Body of pancreas (tissue), 4 donors: ENCODE measurements at regions not wholly inside any gene's neighbourhood (a gene's known extent, or its start where the extent isn't known, plus 50 kb on each side); places are given as distances from the start of the nearest gene placed in this dataset.

Experiments used
- ATAC-seq: fragments of 150-250 bp; one replicate; pipeline ENCODE4 v1.9.1; 2016
- DNase-seq, 4 donors: peaks; one replicate each; pipeline ENCODE4 v3.0.0-alpha.2; 2019
- H3K27ac ChIP-seq, 4 donors: fragments of 200-600 bp; sonication (generic); 1 replicate in 3 of 4; 2 replicates in 1 of 4; pipeline versions ENCODE4 v1.5.1 to v1.6.1; 2016 to 2019; ENCODE audit warnings: mild to moderate bottlenecking in 1 of 4, mixed read lengths in 1 of 4, moderate library complexity in 1 of 4
- H3K27me3 ChIP-seq, 2 donors: fragments of 200-600 bp; sonication (generic); one replicate each; pipeline ENCODE4 v1.6.0; 2016; ENCODE audit warnings: mild to moderate bottlenecking in 1 of 2
- H3K36me3 ChIP-seq, 2 donors: fragments of 200-600 bp; sonication (generic); replicated peaks in 1 of 2; 2 replicates each; pipeline ENCODE4 v1.5.1; 2016; ENCODE audit warnings: low read depth in 2 of 2; ENCODE audit not compliant: insufficient read depth in 1 of 2
- H3K4me1 ChIP-seq: fragments of 200-600 bp; sonication (generic); one replicate; pipeline ENCODE4 v1.6.0; 2016
- H3K4me3 ChIP-seq, 2 donors: fragments of 200-600 bp; sonication (generic); 1 replicate in 1 of 2; 2 replicates in 1 of 2; pipeline ENCODE4 v1.5.1; 2016 to 2019
- H3K9me3 ChIP-seq, 3 donors: fragments of 200-600 bp; sonication (generic); 1 replicate in 2 of 3; 2 replicates in 1 of 3; pipeline ENCODE4 v1.5.1; 2016
- CTCF ChIP-seq, 7 experiments: fragments of 450-650 bp in 4 of 7; fragments of 200-600 bp in 3 of 7; sonication (generic) in 3 of 7; IDR thresholded peaks; one replicate each; pipeline ENCODE4 v1.5.1; 2016 to 2019; ENCODE audit warnings: antibody characterized with exemption in 7 of 7
- POLR2A ChIP-seq, 3 donors: fragments of 450-650 bp; IDR thresholded peaks; one replicate each; pipeline ENCODE4 v1.6.1; 2016; ENCODE audit warnings: antibody characterized with exemption in 3 of 3, mild to moderate bottlenecking in 2 of 3
- WGBS, 2 donors: methylation state at CpG; one replicate each; pipeline ENCODE4 v1.1.5; 2017; 5-methylcytosine and 5-hydroxymethylcytosine counted together
- intact Hi-C: fragments of 100-400 bp; cut with DNase I; formaldehyde crosslinking; loops from one replicate; pipeline ENCODE4 v1.15.1; 2023

GRCh38 chr5:10057356-10057755, 192.3 kb downstream of the ATPSCKMT start:
- 46 to 54% methylated on average over 7 of the region's 7 CpGs for WGBS, 2 donors

DNA sequence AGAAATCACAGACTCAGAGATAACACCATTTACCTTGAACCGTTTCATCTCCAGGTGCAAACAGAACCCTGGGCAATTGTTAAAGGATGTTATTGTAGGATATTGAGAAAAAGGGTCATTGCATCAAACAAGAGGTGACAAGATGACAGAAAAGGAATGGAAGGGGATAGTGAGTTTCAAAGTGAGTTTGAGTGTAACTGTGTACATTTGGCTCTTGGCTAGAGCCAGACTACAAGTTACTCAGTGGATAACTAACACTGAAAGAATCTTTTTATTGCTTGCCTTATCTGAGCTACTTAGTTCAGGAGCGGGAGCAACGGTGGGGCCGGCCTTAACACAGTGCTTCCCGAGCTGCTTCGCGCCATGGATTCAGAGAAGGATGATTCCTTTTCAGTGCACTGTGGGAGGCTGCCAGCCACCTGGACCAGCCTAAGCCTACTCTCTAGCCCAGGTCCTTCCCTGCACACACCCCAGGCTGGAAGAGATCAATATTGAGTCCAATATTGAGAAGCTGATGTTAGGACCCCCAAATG, 193.4 kb downstream of the ATPSCKMT start:
- WGBS, 2 donors = 13 to 24% methylated on average over 4 to 7 of the region's 7 CpGs
- no peak for ATAC-seq
- H3K4me1 ChIP-seq = no peaks in the 10 kb centered on the region
- no peaks in the 10 kb centered on the region for H3K36me3 ChIP-seq
- intact Hi-C loops = no loop called here
- TF ChIP-seq CTCF (IDR thresholded peaks at IDR 0.05) (no peak), POLR2A (IDR thresholded peaks at IDR 0.05) (no peak)
- no peak for DNase-seq
- no peak overlapping the region for H3K4me3 ChIP-seq
- H3K27ac ChIP-seq = no peak overlapping the region
- peaks cover 0 to 9% (median 0%) of the 10 kb centered on the region in 3 donors for H3K9me3 ChIP-seq
- H3K27me3 ChIP-seq = no peaks in the 10 kb centered on the region

More at GRCh38 chr5:10057356-10057755, 192.3 kb downstream of the ATPSCKMT start:
- TF ChIP-seq CTCF (IDR thresholded peaks at IDR 0.05) (no peak), POLR2A (IDR thresholded peaks at IDR 0.05) (no peak)
- no peak for DNase-seq
- Histone ChIP-seq H3K27ac (no peak overlapping the region), H3K4me3 (no peak overlapping the region), H3K27me3 (no peaks in the 10 kb centered on the region), H3K9me3 (no peaks in the 10 kb centered on the region), H3K36me3 (no peaks in the 10 kb centered on the region), H3K4me1 (no peaks in the 10 kb centered on the region)
- ATAC-seq = no peak
- intact Hi-C loops = no loop called here

- H3K9me3 ChIP-seq = peaks cover 0 to 10% (median 0%) of the 10 kb centered on the region in 3 donors
- H3K27ac ChIP-seq = no peak overlapping the region
- ATAC-seq = no peak
- no peak for DNase-seq
- 83 to 90% methylated on average over 1 of the region's 1 CpG for WGBS, 2 donors
- intact Hi-C loops = no loop called here
- TF ChIP-seq POLR2A (IDR thresholded peaks at IDR 0.05) (no peak), CTCF (IDR thresholded peaks at IDR 0.05) (no peak)
- no peaks in the 10 kb centered on the region for H3K4me1 ChIP-seq
- H3K27me3 ChIP-seq = no peaks in the 10 kb centered on the region
- no peak overlapping the region for H3K4me3 ChIP-seq
- no peaks in the 10 kb centered on the region for H3K36me3 ChIP-seq
Observed at GRCh38 chr5:10049858-10050455, 199.7 kb downstream of the ATPSCKMT start.

DNA sequence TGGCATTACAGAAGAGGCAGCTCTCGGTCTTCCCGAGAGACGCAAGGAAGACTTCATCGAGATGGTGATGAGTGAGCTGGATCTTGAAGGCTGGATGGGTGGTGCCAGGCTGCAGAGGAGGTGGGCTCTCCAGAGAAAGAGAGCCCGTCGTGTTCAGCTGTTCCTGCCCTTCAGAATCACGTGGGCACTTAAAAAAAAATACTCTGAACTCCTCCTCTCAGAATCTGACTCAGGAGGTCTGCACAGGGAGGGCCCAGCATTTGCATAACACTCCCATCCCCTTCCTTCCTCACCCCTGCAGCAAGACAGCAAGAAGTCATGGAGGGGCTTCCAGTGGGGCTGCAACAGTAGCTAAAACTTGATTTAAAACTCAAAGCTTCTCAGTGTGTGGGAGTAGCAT, 203.0 kb downstream of the ATPSCKMT start:
- H3K36me3 ChIP-seq = no peaks in the 10 kb centered on the region
- intact Hi-C loops = no loop called here
- no peak overlapping the region for H3K4me3 ChIP-seq
- H3K27ac ChIP-seq = no peak overlapping the region
- ATAC-seq (no peak), DNase-seq (no peak)
- no peaks in the 10 kb centered on the region for H3K27me3 ChIP-seq
- TF ChIP-seq CTCF (IDR thresholded peaks at IDR 0.05) (no peak), POLR2A (IDR thresholded peaks at IDR 0.05) (no peak)
- H3K4me1 ChIP-seq = no peaks in the 10 kb centered on the region
- H3K9me3 ChIP-seq = peaks cover 0 to 4% (median 0%) of the 10 kb centered on the region in 3 donors
- WGBS, 2 donors = 62 to 73% methylated on average over 7 of the region's 7 CpGs

DNA sequence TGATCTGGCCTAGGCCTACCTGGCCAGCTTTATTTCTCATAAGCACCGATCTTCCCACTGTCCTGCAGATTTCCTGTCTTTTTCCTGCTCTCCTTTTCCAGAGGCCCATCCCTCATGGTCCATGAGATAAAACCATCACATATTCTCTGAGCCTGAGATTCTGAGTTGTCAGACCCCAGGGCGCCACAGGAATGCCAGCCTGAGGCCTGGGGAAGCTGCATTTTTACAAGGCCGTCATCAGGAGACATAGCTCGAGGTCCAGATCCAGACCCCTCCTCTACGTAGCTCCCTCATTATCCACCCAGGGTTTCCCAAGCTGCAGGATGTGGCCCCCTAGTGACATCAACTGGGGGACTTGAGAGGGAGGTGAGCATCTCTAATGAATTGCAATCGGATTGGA, 204.3 kb downstream of the ATPSCKMT start:
- Histone ChIP-seq H3K36me3 (no peaks in the 10 kb centered on the region), H3K9me3 (no peaks in the 10 kb centered on the region), H3K4me1 (no peaks in the 10 kb centered on the region), H3K27me3 (no peaks in the 10 kb centered on the region), H3K4me3 (no peak overlapping the region), H3K27ac (no peak overlapping the region)
- 74 to 82% methylated on average over 5 to 6 of the region's 6 CpGs for WGBS, 2 donors
- TF ChIP-seq POLR2A (IDR thresholded peaks at IDR 0.05) = no peak
- no peak for TF ChIP-seq CTCF (IDR thresholded peaks at IDR 0.05)
- DNase-seq (no peak), ATAC-seq (no peak)
- intact Hi-C loops = no loop called here
